ENCODE measurements at regions not wholly inside any gene's neighbourhood (a gene's known extent, or its start where the extent isn't known, plus 50 kb on each side); places are given as distances from the start of the nearest gene placed in this dataset.

DNA sequence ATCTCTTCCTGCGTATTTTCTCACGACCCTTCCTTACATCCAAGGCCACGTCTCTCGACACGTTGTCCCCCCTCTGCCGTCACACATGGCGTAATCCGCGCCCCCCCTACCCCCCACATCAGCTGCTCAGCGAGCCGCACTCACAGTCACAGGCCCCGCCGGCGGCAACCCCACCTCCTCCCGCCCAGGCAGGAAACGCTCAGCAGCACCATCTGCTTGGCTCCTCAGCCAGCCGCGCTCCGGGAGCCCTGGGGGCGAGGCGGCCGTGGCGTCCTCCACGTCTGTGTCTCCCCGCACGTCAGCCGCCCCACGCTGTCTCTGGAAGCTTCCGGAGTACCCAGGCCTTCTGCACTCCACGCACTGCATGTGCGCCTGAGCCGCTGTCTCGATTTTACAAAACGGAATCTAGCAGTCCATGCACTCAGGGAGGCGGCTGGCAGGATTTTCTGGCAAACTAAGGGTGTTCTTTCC lies 64.6 kb downstream of the SIK1 start:
- TF ChIP-seq CTCF (conservative IDR thresholded peaks at IDR 0.05; ENCODE audit: low read depth, low read length) (no peak), EZH2 (IDR thresholded peaks at IDR 0.05; ENCODE audit: low read length, unreplicated experiment) (no peak), EZH2phosphoT487 (IDR thresholded peaks at IDR 0.05; ENCODE audit: borderline replicate concordance, low read length) (no peak)
